ENCODE measurements at regions not wholly inside any gene's neighbourhood (a gene's known extent, or its start where the extent isn't known, plus 50 kb on each side); places are given as distances from the start of the nearest gene placed in this dataset.

DNA sequence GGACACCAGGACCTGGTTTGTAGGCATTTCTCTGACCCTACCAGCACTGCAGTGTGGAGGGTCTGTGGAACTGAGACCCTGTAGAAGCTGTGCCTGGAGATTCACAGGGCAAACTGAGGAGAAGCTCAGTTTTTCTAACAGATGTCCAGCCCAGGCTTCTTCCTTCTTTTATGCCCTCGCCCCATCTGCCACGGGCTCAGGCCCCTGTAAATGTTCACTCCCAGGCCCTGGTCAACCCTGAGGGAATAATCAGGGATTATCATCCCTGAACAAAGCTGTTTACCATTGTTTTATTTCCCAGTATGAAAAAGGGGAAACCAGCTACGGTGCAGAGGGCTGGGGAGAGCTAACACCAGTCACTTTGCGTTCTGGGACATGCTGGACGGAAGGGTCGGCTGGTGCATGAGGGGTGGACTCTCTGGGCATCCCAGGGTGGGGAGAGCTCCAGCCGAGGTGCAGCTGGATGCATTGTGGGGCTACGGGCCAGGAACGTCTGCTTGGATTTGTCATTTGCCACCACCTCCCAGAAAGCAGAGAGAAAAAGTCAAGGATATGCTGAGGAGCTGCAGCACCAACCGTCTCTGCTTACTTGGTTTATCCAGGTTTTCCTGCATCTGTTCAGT lies 183.8 kb downstream of the TFCP2L1 start:
- Mint-ChIP-seq H3K36me3 (no peaks in the 10 kb centered on the region), H3K9me3 (no peaks in the 10 kb centered on the region), H3K4me1 (peaks cover 6% of the 10 kb centered on the region; the same call in 1 of the 2 replicates), H3K27ac (no peak overlapping the region), H3K4me3 (no peak overlapping the region), H3K27me3 (ENCODE audit: low read depth) (peaks cover 8% of the 10 kb centered on the region)
- POLR2A ChIA-PET, result interaction anchor here (1.1 kb wide), 1 partner anchor 25 kb away, joined by 3 read pairs; no protein-coding TSS in a partner anchor
- CTCF ChIA-PET, result interaction anchor here (1.1 to 7.7 kb wide), 6 partner anchors 13 to 255 kb away, joined by 3 to 112 read pairs (median 6); no protein-coding TSS in a partner anchor
- TF ChIP-seq SMAD4 (CRISPR knock-in tag; IDR thresholded peaks at IDR 0.05), result no peak
- TF ChIP-seq, protein P1, sequence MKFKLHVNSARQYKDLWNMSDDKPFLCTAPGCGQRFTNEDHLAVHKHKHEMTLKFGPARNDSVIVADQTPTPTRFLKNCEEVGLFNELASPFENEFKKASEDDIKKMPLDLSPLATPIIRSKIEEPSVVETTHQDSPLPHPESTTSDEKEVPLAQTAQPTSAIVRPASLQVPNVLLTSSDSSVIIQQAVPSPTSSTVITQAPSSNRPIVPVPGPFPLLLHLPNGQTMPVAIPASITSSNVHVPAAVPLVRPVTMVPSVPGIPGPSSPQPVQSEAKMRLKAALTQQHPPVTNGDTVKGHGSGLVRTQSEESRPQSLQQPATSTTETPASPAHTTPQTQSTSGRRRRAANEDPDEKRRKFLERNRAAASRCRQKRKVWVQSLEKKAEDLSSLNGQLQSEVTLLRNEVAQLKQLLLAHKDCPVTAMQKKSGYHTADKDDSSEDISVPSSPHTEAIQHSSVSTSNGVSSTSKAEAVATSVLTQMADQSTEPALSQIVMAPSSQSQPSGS (CRISPR knock-in tag; IDR thresholded peaks at IDR 0.05; ENCODE audit: borderline replicate concordance, low read depth), result no peak
- TF ChIP-seq, protein P2, sequence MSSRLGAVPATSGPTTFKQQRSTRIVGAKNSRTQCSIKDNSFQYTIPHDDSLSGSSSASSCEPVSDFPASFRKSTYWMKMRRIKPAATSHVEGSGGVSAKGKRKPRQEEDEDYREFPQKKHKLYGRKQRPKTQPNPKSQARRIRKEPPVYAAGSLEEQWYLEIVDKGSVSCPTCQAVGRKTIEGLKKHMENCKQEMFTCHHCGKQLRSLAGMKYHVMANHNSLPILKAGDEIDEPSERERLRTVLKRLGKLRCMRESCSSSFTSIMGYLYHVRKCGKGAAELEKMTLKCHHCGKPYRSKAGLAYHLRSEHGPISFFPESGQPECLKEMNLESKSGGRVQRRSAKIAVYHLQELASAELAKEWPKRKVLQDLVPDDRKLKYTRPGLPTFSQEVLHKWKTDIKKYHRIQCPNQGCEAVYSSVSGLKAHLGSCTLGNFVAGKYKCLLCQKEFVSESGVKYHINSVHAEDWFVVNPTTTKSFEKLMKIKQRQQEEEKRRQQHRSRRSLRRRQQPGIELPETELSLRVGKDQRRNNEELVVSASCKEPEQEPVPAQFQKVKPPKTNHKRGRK (CRISPR knock-in tag; IDR thresholded peaks at IDR 0.05; ENCODE audit: borderline replicate concordance), result no peak
- ATAC-seq, result no peak
- DNase-seq (ENCODE audit: low spot score), result no peak

DNA sequence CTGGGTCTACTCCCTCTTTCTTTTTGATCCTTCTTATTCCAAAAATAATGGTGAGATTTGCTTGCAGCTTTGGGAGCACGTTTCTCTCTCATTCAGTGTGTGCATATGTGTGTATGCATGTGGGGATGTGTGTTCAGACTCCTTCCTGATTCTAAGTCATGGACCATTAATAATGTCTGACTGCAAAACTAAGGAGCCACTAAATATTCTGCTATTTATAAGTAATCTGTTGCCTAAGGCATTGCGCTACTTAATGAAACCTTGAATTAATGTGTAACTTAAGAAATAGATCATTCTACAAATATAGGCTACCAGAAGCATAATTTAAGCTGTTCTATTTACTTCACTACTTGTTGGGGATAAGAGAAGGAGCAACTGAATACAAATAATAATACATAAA lies 182.1 kb downstream of the TFCP2L1 start:
- H3K9me3 Mint-ChIP-seq, result no peaks in the 10 kb centered on the region
- POLR2A ChIA-PET, result no interaction called here
- H3K4me1 Mint-ChIP-seq, result peaks cover 6% of the 10 kb centered on the region; the same call in 1 of the 2 replicates
- ATAC-seq (no peak), DNase-seq (ENCODE audit: low spot score) (no peak)
- CTCF ChIA-PET, result interaction anchor here (1.1 to 1.7 kb wide), 2 partner anchors 8 to 253 kb away, joined by 4 to 11 read pairs; no protein-coding TSS in a partner anchor
- H3K27me3 Mint-ChIP-seq (ENCODE audit: low read depth), result peaks cover 8% of the 10 kb centered on the region
- H3K27ac Mint-ChIP-seq, result no peak overlapping the region
- TF ChIP-seq, protein P3, sequence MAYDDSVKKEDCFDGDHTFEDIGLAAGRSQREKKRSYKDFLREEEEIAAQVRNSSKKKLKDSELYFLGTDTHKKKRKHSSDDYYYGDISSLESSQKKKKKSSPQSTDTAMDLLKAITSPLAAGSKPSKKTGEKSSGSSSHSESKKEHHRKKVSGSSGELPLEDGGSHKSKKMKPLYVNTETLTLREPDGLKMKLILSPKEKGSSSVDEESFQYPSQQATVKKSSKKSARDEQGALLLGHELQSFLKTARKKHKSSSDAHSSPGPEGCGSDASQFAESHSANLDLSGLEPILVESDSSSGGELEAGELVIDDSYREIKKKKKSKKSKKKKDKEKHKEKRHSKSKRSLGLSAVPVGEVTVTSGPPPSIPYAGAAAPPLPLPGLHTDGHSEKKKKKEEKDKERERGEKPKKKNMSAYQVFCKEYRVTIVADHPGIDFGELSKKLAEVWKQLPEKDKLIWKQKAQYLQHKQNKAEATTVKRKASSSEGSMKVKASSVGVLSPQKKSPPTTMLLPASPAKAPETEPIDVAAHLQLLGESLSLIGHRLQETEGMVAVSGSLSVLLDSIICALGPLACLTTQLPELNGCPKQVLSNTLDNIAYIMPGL (CRISPR knock-in tag; IDR thresholded peaks at IDR 0.05), result no peak
- TF ChIP-seq NR3C1 (CRISPR knock-in tag; conservative IDR thresholded peaks at IDR 0.05; ENCODE audit: low read depth), result no peak
- TF ChIP-seq, protein P4, sequence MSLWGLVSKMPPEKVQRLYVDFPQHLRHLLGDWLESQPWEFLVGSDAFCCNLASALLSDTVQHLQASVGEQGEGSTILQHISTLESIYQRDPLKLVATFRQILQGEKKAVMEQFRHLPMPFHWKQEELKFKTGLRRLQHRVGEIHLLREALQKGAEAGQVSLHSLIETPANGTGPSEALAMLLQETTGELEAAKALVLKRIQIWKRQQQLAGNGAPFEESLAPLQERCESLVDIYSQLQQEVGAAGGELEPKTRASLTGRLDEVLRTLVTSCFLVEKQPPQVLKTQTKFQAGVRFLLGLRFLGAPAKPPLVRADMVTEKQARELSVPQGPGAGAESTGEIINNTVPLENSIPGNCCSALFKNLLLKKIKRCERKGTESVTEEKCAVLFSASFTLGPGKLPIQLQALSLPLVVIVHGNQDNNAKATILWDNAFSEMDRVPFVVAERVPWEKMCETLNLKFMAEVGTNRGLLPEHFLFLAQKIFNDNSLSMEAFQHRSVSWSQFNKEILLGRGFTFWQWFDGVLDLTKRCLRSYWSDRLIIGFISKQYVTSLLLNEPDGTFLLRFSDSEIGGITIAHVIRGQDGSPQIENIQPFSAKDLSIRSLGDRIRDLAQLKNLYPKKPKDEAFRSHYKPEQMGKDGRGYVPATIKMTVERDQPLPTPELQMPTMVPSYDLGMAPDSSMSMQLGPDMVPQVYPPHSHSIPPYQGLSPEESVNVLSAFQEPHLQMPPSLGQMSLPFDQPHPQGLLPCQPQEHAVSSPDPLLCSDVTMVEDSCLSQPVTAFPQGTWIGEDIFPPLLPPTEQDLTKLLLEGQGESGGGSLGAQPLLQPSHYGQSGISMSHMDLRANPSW (CRISPR knock-in tag; conservative IDR thresholded peaks at IDR 0.05; ENCODE audit: low read depth), result no peak
- no peak for TF ChIP-seq ELF4 (CRISPR knock-in tag; IDR thresholded peaks at IDR 0.05; ENCODE audit: low read depth)
- TF ChIP-seq, protein P5, sequence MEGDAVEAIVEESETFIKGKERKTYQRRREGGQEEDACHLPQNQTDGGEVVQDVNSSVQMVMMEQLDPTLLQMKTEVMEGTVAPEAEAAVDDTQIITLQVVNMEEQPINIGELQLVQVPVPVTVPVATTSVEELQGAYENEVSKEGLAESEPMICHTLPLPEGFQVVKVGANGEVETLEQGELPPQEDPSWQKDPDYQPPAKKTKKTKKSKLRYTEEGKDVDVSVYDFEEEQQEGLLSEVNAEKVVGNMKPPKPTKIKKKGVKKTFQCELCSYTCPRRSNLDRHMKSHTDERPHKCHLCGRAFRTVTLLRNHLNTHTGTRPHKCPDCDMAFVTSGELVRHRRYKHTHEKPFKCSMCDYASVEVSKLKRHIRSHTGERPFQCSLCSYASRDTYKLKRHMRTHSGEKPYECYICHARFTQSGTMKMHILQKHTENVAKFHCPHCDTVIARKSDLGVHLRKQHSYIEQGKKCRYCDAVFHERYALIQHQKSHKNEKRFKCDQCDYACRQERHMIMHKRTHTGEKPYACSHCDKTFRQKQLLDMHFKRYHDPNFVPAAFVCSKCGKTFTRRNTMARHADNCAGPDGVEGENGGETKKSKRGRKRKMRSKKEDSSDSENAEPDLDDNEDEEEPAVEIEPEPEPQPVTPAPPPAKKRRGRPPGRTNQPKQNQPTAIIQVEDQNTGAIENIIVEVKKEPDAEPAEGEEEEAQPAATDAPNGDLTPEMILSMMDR (IDR thresholded peaks at IDR 0.05), result no peak
- no peak for TF ChIP-seq SP1 (CRISPR knock-in tag; conservative IDR thresholded peaks at IDR 0.05)
- TF ChIP-seq FOXK1 (CRISPR knock-in tag; IDR thresholded peaks at IDR 0.05), result no peak
- TF ChIP-seq, protein P6, sequence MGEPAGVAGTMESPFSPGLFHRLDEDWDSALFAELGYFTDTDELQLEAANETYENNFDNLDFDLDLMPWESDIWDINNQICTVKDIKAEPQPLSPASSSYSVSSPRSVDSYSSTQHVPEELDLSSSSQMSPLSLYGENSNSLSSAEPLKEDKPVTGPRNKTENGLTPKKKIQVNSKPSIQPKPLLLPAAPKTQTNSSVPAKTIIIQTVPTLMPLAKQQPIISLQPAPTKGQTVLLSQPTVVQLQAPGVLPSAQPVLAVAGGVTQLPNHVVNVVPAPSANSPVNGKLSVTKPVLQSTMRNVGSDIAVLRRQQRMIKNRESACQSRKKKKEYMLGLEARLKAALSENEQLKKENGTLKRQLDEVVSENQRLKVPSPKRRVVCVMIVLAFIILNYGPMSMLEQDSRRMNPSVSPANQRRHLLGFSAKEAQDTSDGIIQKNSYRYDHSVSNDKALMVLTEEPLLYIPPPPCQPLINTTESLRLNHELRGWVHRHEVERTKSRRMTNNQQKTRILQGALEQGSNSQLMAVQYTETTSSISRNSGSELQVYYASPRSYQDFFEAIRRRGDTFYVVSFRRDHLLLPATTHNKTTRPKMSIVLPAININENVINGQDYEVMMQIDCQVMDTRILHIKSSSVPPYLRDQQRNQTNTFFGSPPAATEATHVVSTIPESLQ (CRISPR knock-in tag; IDR thresholded peaks at IDR 0.05), result no peak
- no peak for TF ChIP-seq ZNF138 (CRISPR knock-in tag; conservative IDR thresholded peaks at IDR 0.05)
- no peak for TF ChIP-seq GTF2I (CRISPR knock-in tag; conservative IDR thresholded peaks at IDR 0.05)
- TF ChIP-seq, protein P7, sequence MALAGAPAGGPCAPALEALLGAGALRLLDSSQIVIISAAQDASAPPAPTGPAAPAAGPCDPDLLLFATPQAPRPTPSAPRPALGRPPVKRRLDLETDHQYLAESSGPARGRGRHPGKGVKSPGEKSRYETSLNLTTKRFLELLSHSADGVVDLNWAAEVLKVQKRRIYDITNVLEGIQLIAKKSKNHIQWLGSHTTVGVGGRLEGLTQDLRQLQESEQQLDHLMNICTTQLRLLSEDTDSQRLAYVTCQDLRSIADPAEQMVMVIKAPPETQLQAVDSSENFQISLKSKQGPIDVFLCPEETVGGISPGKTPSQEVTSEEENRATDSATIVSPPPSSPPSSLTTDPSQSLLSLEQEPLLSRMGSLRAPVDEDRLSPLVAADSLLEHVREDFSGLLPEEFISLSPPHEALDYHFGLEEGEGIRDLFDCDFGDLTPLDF (CRISPR knock-in tag; IDR thresholded peaks at IDR 0.05), result no peak
- no peak overlapping the region for H3K4me3 Mint-ChIP-seq
- H3K36me3 Mint-ChIP-seq, result no peaks in the 10 kb centered on the region
